Stimulated activated CD4-positive, alpha-beta T cell treated with anti-CD3 and anti-CD28 coated beads, TNF-alpha, amount 100 ng/mL, for 24 hours (primary cell): ENCODE measurements at regions not wholly inside any gene's neighbourhood (a gene's known extent, or its start where the extent isn't known, plus 50 kb on each side); places are given as distances from the start of the nearest gene placed in this dataset.
"Not testable (repeated sequence)": the region's sequence is repeated elsewhere in the genome, so short reads cannot be mapped to it uniquely, and the experiment has no call there.

ENCODE experiments used
- DNase-seq, 3 experiments: peaks; one replicate each; pipeline ENCODE4 v3.0.0-alpha.2; 2020; ENCODE audit warnings: low read depth in 3 of 3

- DNase-seq, result no peak
These were observed 59.0 kb downstream of the FASLG start for GRCh38 chr1:172717722-172718465.

- no peak for DNase-seq
These were observed 60.2 kb downstream of the FASLG start for GRCh38 chr1:172719066-172719627.

DNA sequence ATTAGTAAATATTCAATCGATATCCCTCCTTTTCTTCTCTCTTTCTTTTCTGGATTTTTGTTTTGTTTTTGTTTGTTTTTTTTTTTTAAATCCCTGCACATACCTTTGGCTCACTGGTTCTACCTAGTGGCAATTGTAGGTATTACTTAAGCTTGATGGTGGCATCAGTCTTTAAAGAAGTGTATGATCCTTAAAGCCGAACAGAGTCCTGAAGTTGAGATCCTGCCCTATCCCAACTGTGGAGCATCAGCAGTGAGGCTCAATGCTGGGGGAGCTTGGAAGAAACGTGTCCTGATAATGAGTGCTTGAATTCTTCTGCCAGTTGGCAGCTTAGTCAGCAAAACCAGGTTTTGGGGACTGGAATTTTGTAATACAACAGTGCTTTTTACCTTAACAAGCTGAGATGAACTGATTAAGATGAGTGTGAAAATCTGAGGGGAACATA, 60.8 kb downstream of the FASLG start:
- DNase-seq, result no peak

DNA sequence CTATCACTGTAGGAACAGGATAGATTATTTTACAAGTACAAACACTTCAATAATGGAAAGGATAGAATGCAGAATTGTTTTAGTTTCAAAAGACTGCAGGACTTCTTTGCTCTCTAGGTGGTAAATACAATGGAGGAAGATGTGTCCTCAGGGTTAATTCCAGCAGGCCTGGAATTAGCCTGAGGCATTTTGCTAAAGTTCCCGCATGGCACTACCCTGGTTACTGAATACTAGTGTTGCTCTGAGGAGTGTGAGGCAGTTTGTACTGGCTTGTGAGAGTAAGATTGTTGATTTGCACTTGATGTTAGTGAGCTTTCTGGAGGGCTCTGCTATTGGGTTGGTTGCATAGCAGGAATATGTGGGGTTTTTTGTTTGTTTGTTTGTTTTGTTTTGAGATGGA, 61.4 kb downstream of the FASLG start:
- no peak for DNase-seq

DNA sequence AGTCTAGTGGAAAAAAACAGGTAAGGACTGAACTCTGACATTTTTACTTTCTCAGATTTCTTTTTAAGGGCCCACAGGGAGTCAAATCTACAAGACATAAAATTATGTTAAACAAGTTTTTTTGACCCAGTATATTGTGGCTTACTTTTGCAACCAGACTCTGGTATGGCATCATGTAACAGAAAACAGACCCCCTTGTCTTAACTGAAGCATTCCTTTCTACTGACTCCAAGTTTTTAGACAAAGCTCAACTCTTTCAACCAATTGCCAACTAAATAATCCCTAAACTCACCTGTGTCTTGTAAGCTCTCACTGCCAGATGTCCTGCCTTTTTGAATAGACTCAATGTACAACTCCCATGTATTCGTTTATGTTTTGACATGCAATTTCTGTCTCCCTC, 64.3 kb downstream of the FASLG start:
- no peak for DNase-seq

DNA sequence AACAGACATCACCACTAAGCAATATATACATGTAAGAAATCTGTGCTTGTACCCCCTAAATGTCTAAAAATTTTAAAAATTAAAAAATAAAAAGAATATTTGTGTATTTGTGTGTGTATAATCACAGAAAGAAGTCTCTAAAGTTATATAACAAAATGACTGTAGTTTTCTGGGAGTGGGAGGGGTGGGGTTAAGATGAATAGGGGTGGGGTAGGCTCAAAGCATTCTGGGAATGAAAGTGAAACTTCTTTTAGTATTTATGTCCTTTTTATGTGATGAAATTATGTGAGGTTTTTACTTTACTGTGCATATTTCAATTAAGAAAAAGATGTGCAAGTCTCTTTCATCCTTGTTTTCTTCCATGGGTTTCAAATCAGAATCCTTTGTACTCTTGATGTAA, 65.3 kb downstream of the FASLG start:
- DNase-seq, result no peak

- DNase-seq, result no peak
These were observed 66.1 kb downstream of the FASLG start for GRCh38 chr1:172724765-172725613.

- no peak for DNase-seq
These were observed 67.8 kb downstream of the FASLG start for GRCh38 chr1:172726740-172727139.

DNA sequence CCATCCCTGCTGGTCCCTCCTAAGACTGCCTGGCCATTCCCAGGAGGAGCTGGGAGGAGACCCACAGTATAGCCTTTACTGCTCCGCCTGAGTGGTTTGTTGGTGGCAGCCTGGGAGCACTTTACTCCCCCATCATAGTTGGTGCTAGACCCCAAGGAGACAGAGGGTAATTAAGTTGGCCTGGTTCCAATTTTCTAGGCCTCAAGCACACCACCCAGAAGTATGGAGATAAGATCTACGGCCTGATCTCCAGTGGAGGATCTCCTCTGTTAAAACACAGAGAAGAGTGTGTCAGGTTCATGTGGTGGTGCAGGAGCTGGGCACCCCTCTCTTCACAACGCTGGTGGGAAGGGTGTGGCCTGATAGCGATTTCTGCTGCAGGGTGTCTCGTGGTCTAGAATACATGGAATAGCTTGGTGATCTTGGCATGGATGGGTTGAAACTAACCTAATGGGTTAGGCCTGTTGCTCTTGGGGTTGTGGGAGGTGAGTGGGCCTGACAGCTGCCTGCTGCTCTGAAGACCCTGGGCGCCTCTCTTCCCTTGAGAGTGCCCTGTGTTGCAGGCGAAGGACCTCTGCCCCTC, 68.5 kb downstream of the FASLG start:
- no peak for DNase-seq

GRCh38 chr1:172727956-172728603, 69.2 kb downstream of the FASLG start:
- DNase-seq, result peak in 2 of 3 experiments; percentile 24 to 51

DNA sequence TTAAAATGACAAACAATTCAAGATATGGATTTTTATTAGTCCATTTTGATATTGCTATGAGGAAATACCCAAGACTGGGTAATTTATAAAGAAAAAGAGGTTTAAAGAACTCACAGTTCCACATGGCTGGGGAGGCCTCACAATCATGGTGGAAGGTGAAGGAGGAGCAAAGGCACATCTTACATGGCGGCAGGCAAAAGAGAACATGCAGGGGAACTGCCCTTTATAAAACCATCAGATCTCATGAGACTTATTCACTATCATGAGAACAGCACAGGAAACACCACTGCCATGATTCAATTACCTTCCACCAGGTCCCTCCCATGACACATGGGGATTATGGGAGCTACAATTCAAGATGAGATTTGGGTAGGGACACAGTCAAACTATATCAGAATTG, 69.8 kb downstream of the FASLG start:
- not testable (repeated sequence) for DNase-seq

DNA sequence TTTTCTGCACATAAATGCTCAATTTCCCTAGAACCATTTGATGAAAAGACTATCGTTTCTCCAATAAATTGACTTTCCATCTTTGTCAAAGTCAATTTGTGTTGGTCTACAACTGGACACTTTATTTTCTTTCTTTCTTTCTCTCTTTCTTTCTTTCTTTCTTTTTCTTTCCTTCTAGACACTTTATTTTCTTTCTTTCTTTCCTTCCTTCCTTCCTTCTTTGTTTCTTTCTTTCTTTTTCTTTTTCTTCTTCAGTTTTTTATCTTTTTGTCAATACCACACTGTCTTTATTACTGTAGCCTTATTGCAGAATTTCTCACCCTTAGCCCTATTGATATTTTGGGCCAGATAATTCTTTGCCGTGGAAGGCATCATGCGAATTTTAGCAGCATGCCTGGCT, 73.5 kb downstream of the FASLG start:
- DNase-seq, result no peak

- DNase-seq, result no peak
These were observed 74.9 kb downstream of the FASLG start for GRCh38 chr1:172733815-172734214.

GRCh38 chr1:172738389-172738788, 79.5 kb downstream of the FASLG start:
- no peak for DNase-seq

- no peak for DNase-seq
These were observed 83.9 kb downstream of the FASLG start for GRCh38 chr1:172742599-172743500.

DNA sequence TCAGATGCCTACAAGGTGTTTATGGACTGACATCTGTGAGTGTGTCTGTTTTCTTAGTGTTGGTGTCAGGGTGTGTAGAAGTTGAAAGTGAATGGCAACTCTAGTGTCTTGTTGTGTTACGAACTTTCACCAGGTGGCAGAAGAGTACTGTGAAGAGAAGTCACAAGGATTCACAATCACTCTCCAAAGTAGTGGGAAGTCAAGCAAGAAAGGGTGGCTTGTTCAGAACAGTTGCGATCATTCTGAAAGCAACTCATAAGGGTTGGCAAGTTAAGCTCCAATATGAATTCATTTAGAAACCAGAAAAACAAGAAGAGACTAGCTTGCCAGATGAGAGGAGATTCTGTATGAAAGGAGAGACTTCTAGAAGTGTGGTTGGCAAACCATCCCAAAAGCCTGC, 86.1 kb downstream of the FASLG start:
- peak in 1 of 3 experiments; percentile 43 for DNase-seq

DNA sequence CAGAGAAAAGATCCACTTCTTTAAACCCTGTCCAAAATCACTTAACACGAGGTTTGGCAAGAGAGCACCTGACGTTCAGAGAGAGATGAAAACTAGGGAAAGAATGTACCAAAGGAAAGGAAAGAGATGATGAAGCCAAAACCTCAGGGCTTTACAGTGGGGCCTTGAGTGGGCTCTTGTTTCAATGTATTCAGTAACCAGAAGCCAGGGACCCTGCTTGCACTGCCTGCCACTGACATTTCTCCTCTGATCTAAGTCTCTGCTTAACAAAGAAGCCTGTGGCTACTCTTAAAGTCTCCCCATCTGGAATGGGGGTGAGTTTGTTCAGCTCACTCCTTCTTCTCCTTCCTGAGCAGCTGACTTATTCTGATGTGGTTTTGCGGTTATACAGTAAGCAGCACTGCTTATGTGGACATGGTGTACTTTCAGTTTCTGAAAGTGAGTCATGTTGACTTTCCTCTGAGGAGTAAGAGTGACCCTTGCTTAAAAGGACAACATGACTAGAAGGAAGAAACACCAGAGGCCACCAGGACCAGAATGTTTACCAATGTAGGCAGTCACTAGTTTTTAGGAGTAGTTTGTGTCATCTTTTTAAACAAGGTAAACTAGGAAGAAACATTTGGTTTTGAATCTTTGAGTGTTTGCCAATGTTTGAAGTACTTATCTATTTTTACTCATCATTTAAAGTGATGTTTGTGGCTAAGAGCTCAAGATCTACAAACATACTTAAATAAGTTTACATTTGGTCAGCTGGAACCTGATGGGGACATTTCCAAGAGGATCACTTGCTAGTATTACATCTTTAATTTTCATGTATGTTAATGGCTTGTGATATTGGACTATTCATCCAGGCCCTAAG, 87.4 kb downstream of the FASLG start:
- DNase-seq, result peak in 1 of 3 experiments; percentile 16

GRCh38 chr1:172748201-172748600, 89.3 kb downstream of the FASLG start:
- DNase-seq, result no peak

GRCh38 chr1:172751683-172752082, 92.8 kb downstream of the FASLG start:
- no peak for DNase-seq

DNA sequence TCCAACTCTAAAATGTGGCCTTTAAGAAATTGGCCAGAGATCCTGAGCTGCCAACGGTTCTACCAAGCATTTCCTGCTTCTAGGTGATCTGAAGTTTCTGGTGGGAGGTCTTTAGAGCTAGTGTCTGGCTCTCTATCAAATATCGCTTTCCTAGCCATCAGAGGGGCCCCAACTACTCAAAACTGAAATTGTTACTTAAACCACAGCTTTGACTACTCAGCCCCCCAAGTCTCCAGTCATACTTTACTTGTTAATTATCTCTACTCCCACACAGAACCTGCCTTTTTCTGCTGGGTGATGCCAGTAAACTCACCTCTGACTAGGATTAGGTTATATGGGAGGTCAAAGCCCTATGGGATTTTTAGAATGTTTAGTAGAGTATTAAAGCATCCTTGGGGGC, 95.1 kb downstream of the FASLG start:
- DNase-seq, result no peak
